Astrocyte of the cerebellum (primary cell): ENCODE measurements at regions not wholly inside any gene's neighbourhood (a gene's known extent, or its start where the extent isn't known, plus 50 kb on each side); places are given as distances from the start of the nearest gene placed in this dataset.

ENCODE experiments used
- DNase-seq: peaks from one replicate; pipeline ENCODE4 v3.0.0-alpha.2; 2011; ENCODE audit warnings: low read depth
- H3K4me3 ChIP-seq: 2 replicates; pipeline ENCODE4 v1.5.1; 2011; ENCODE audit warnings: mild to moderate bottlenecking, low read depth, low read length, moderate library complexity
- CTCF ChIP-seq: IDR thresholded peaks from 2 replicates; pipeline ENCODE4 v1.5.1; 2012; ENCODE audit warnings: low read length, low read depth, moderate library complexity, mild to moderate bottlenecking; ENCODE audit errors: missing control alignments
- in situ Hi-C: cut with HindIII; loops from 2 replicates; pipeline ENCODE4 v1.10.0; 2017; ENCODE audit warnings: low sequenced_read_pairs

- DNase-seq: no peak
- TF ChIP-seq CTCF: no peak
- no peak overlapping the region for H3K4me3 ChIP-seq
- in situ Hi-C loops: no loop called here
Measured at GRCh38 chr1:218592688-218593087, 247.6 kb downstream of the TGFB2 start.

- in situ Hi-C loops: no loop called here
- no peak for TF ChIP-seq CTCF
- no peak for DNase-seq
- no peak overlapping the region for H3K4me3 ChIP-seq
Measured at GRCh38 chr1:218600968-218601367, 255.8 kb downstream of the TGFB2 start.

- in situ Hi-C loops: no loop called here
- no peak overlapping the region for H3K4me3 ChIP-seq
- no peak for DNase-seq
- TF ChIP-seq CTCF: no peak
Measured at GRCh38 chr1:218604217-218604616, 259.1 kb downstream of the TGFB2 start.

- in situ Hi-C loops: loop anchor here (5.0 kb wide), 1 partner anchor 70 kb away; no protein-coding TSS in a partner anchor
- no peak for DNase-seq
- no peak overlapping the region for H3K4me3 ChIP-seq
- TF ChIP-seq CTCF: no peak
Measured at GRCh38 chr1:218611916-218612585, 266.9 kb downstream of the TGFB2 start.

GRCh38 chr1:218613105-218613504 lies 268.0 kb downstream of the TGFB2 start:
- no peak overlapping the region for H3K4me3 ChIP-seq
- DNase-seq: no peak
- TF ChIP-seq CTCF: no peak
- in situ Hi-C loops: loop anchor here (5.0 kb wide), 1 partner anchor 71 kb away; no protein-coding TSS in a partner anchor

GRCh38 chr1:218614031-218614430 lies 268.9 kb downstream of the TGFB2 start:
- no peak for TF ChIP-seq CTCF
- no peak for DNase-seq
- H3K4me3 ChIP-seq: no peak overlapping the region
- in situ Hi-C loops: loop anchor here (5.0 kb wide), 1 partner anchor 72 kb away; no protein-coding TSS in a partner anchor
